ENCODE measurements at regions not wholly inside any gene's neighbourhood (a gene's known extent, or its start where the extent isn't known, plus 50 kb on each side); places are given as distances from the start of the nearest gene placed in this dataset.
A peak's percentile ranks its signal among the peaks of the same experiment; 100 is the strongest.
"Not testable (repeated sequence)": the region's sequence is repeated elsewhere in the genome, so short reads cannot be mapped to it uniquely, and the experiment has no call there.

GRCh38 chr9:28147430-28147829 lies 574.1 kb upstream of the C9orf72 start:
- not testable (repeated sequence) for H3K4me3 ChIP-seq (ENCODE audit: insufficient read depth in 1 of 2, low read depth in 1 of 2, low read length in 2 of 2); H3K4me1 ChIP-seq (ENCODE audit: control insufficient read depth, insufficient read depth, low read depth, low read length); H3K14ac ChIP-seq (ENCODE audit: low read length in 2 of 2); H4K91ac ChIP-seq (ENCODE audit: low read length); H3K4me2 ChIP-seq (ENCODE audit: low read length, poor library complexity, severe bottlenecking); H4K8ac ChIP-seq (ENCODE audit: low read length); H2BK120ac ChIP-seq (ENCODE audit: low read depth, low read length); H3K9ac ChIP-seq (ENCODE audit: low read length); DNase-seq; H2BK5ac ChIP-seq (ENCODE audit: low read depth, low read length, poor library complexity, severe bottlenecking); H3K23ac ChIP-seq (ENCODE audit: low read length in 2 of 2); H3K4ac ChIP-seq (ENCODE audit: low read depth in 1 of 2, low read length in 2 of 2); H2BK12ac ChIP-seq (ENCODE audit: low read length in 2 of 2); H2BK15ac ChIP-seq (ENCODE audit: low read depth, poor library complexity, severe bottlenecking); H3K9me3 ChIP-seq (ENCODE audit: control insufficient read depth, low read length); H2AFZ ChIP-seq (ENCODE audit: low read depth, low read length); H3K18ac ChIP-seq (ENCODE audit: low read depth in 1 of 2, low read length in 2 of 2); H3K27ac ChIP-seq (ENCODE audit: low read length, poor library complexity, severe bottlenecking); H3K27me3 ChIP-seq (ENCODE audit: control insufficient read depth in 1 of 2, insufficient read depth in 1 of 2, low read length in 2 of 2); H3K36me3 ChIP-seq (ENCODE audit: control insufficient read depth in 1 of 2, insufficient read depth in 2 of 2, low read depth in 1 of 2, low read length in 2 of 2); H2AK5ac ChIP-seq (ENCODE audit: low read length, severe bottlenecking); H3K79me1 ChIP-seq (replicated peaks; ENCODE audit: low read length, poor library complexity, severe bottlenecking)
- WGBS, result 94% methylated on average over 11 of the region's 15 CpGs

- not testable (repeated sequence) for H4K91ac ChIP-seq (ENCODE audit: low read length); H3K14ac ChIP-seq (ENCODE audit: low read length in 2 of 2); DNase-seq; H3K79me1 ChIP-seq (replicated peaks; ENCODE audit: low read length, poor library complexity, severe bottlenecking); H3K4me3 ChIP-seq (ENCODE audit: insufficient read depth in 1 of 2, low read depth in 1 of 2, low read length in 2 of 2); H2AFZ ChIP-seq (ENCODE audit: low read depth, low read length); H2AK5ac ChIP-seq (ENCODE audit: low read length, severe bottlenecking); H2BK12ac ChIP-seq (ENCODE audit: low read length in 2 of 2); H2BK15ac ChIP-seq (ENCODE audit: low read depth, poor library complexity, severe bottlenecking); H3K9me3 ChIP-seq (ENCODE audit: control insufficient read depth, low read length); H3K9ac ChIP-seq (ENCODE audit: low read length); H4K8ac ChIP-seq (ENCODE audit: low read length); H2BK5ac ChIP-seq (ENCODE audit: low read depth, low read length, poor library complexity, severe bottlenecking); H3K36me3 ChIP-seq (ENCODE audit: control insufficient read depth in 1 of 2, insufficient read depth in 2 of 2, low read depth in 1 of 2, low read length in 2 of 2); H3K18ac ChIP-seq (ENCODE audit: low read depth in 1 of 2, low read length in 2 of 2); H3K23ac ChIP-seq (ENCODE audit: low read length in 2 of 2); H3K4ac ChIP-seq (ENCODE audit: low read depth in 1 of 2, low read length in 2 of 2); H3K4me2 ChIP-seq (ENCODE audit: low read length, poor library complexity, severe bottlenecking); H3K27ac ChIP-seq (ENCODE audit: low read length, poor library complexity, severe bottlenecking); H2BK120ac ChIP-seq (ENCODE audit: low read depth, low read length); H3K27me3 ChIP-seq (ENCODE audit: control insufficient read depth in 1 of 2, insufficient read depth in 1 of 2, low read length in 2 of 2); H3K4me1 ChIP-seq (ENCODE audit: control insufficient read depth, insufficient read depth, low read depth, low read length)
- 96% methylated on average over 18 of the region's 18 CpGs for WGBS
These were observed 574.8 kb upstream of the C9orf72 start for GRCh38 chr9:28147923-28148597.

GRCh38 chr9:28149361-28150050 lies 576.2 kb upstream of the C9orf72 start:
- H3K18ac ChIP-seq (ENCODE audit: low read depth in 1 of 2, low read length in 2 of 2); H2BK15ac ChIP-seq (ENCODE audit: low read depth, poor library complexity, severe bottlenecking); H3K23ac ChIP-seq (ENCODE audit: low read length in 2 of 2); DNase-seq; H3K27me3 ChIP-seq (ENCODE audit: control insufficient read depth in 1 of 2, insufficient read depth in 1 of 2, low read length in 2 of 2); H4K8ac ChIP-seq (ENCODE audit: low read length); H3K9ac ChIP-seq (ENCODE audit: low read length); H3K4me1 ChIP-seq (ENCODE audit: control insufficient read depth, insufficient read depth, low read depth, low read length); H3K14ac ChIP-seq (ENCODE audit: low read length in 2 of 2); H3K4ac ChIP-seq (ENCODE audit: low read depth in 1 of 2, low read length in 2 of 2); H2BK120ac ChIP-seq (ENCODE audit: low read depth, low read length); H3K4me2 ChIP-seq (ENCODE audit: low read length, poor library complexity, severe bottlenecking); H3K79me1 ChIP-seq (replicated peaks; ENCODE audit: low read length, poor library complexity, severe bottlenecking); H3K4me3 ChIP-seq (ENCODE audit: insufficient read depth in 1 of 2, low read depth in 1 of 2, low read length in 2 of 2); H4K91ac ChIP-seq (ENCODE audit: low read length); H3K27ac ChIP-seq (ENCODE audit: low read length, poor library complexity, severe bottlenecking); H3K36me3 ChIP-seq (ENCODE audit: control insufficient read depth in 1 of 2, insufficient read depth in 2 of 2, low read depth in 1 of 2, low read length in 2 of 2); H2BK12ac ChIP-seq (ENCODE audit: low read length in 2 of 2); H2BK5ac ChIP-seq (ENCODE audit: low read depth, low read length, poor library complexity, severe bottlenecking); H2AFZ ChIP-seq (ENCODE audit: low read depth, low read length); H2AK5ac ChIP-seq (ENCODE audit: low read length, severe bottlenecking); H3K9me3 ChIP-seq (ENCODE audit: control insufficient read depth, low read length): not testable (repeated sequence)
- 90% methylated on average over 34 of the region's 36 CpGs for WGBS

- H3K4ac ChIP-seq (ENCODE audit: low read depth in 1 of 2, low read length in 2 of 2), result no peak overlapping the region
- H3K14ac ChIP-seq (ENCODE audit: low read length in 2 of 2), result no peak overlapping the region
- no peak overlapping the region for H3K4me3 ChIP-seq (ENCODE audit: insufficient read depth in 1 of 2, low read depth in 1 of 2, low read length in 2 of 2)
- no peak overlapping the region for H2BK5ac ChIP-seq (ENCODE audit: low read depth, low read length, poor library complexity, severe bottlenecking)
- H2BK120ac ChIP-seq (ENCODE audit: low read depth, low read length), result no peak overlapping the region
- no peak overlapping the region for H3K18ac ChIP-seq (ENCODE audit: low read depth in 1 of 2, low read length in 2 of 2)
- H3K9ac ChIP-seq (ENCODE audit: low read length), result no peak overlapping the region
- no peak overlapping the region for H4K91ac ChIP-seq (ENCODE audit: low read length)
- H2BK12ac ChIP-seq (ENCODE audit: low read length in 2 of 2), result no peak overlapping the region
- no peak overlapping the region for H3K4me2 ChIP-seq (ENCODE audit: low read length, poor library complexity, severe bottlenecking)
- H2AK5ac ChIP-seq (ENCODE audit: low read length, severe bottlenecking), result no peak overlapping the region
- no peaks in the 10 kb centered on the region for H3K79me1 ChIP-seq (replicated peaks; ENCODE audit: low read length, poor library complexity, severe bottlenecking)
- H2AFZ ChIP-seq (ENCODE audit: low read depth, low read length), result no peak overlapping the region
- no peak overlapping the region for H4K8ac ChIP-seq (ENCODE audit: low read length)
- no peak overlapping the region for H3K27ac ChIP-seq (ENCODE audit: low read length, poor library complexity, severe bottlenecking)
- no peaks in the 10 kb centered on the region for H3K9me3 ChIP-seq (ENCODE audit: control insufficient read depth, low read length)
- no peak overlapping the region for H2BK15ac ChIP-seq (ENCODE audit: low read depth, poor library complexity, severe bottlenecking)
- DNase-seq, result peak; percentile 25
- no peaks in the 10 kb centered on the region for H3K27me3 ChIP-seq (ENCODE audit: control insufficient read depth in 1 of 2, insufficient read depth in 1 of 2, low read length in 2 of 2)
- no peaks in the 10 kb centered on the region for H3K36me3 ChIP-seq (ENCODE audit: control insufficient read depth in 1 of 2, insufficient read depth in 2 of 2, low read depth in 1 of 2, low read length in 2 of 2)
- H3K4me1 ChIP-seq (ENCODE audit: control insufficient read depth, insufficient read depth, low read depth, low read length), result no peaks in the 10 kb centered on the region
- no peak overlapping the region for H3K23ac ChIP-seq (ENCODE audit: low read length in 2 of 2)
These were observed 581.8 kb upstream of the C9orf72 start for GRCh38 chr9:28155067-28155466.
